GM21515 (cell line): ENCODE measurements at regions not wholly inside any gene's neighbourhood (a gene's known extent, or its start where the extent isn't known, plus 50 kb on each side); places are given as distances from the start of the nearest gene placed in this dataset.

Source experiments
- ATAC-seq: cut with Tn5 transposase; IDR thresholded peaks from one replicate; pipeline ENCODE4 v1.9.1; 2021; ENCODE audit not compliant: unreplicated experiment

- no peak for ATAC-seq
These were observed 334.7 kb downstream of the IRS2 start for GRCh38 chr13:109451726-109452125.

DNA sequence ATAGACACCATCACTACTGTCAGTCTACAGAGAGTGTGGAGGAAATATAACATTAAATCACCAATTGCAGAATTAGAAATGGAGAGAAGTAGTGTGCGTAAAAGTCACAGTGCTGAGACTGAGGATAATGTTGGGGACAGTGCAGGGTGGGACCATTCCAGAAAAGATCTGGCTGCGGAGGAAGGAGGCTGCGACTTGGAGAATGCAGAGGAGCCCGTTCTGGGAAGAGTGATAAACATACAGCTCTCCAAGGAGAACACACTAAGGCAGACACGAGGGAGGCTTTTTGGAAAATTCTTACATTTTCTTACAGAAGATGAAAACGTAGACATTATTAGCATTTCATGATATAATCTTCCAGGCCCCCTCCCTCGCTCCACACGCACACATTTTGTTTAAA, 337.8 kb downstream of the IRS2 start:
- no peak for ATAC-seq

- ATAC-seq: no peak
These were observed 338.7 kb downstream of the IRS2 start for GRCh38 chr13:109447667-109448066.

DNA sequence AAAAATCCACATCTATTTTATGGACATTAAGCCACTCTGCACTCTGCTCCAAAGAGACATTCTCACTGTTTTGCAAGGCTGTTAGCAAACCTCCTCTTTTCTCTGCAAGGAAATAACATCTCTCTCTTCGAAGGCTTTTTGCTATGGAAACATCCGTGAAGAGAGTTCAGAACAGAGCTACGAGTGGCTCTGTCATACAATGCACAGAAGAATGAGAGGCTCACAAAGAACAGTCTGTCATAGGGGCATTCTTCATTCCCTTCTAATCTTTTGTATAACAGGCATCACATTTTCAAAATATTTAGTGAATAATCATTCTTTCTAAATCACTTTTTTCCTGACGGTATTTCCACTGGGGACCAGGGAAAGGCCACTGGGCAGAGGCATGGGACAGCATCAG, 346.1 kb downstream of the IRS2 start:
- ATAC-seq: no peak

DNA sequence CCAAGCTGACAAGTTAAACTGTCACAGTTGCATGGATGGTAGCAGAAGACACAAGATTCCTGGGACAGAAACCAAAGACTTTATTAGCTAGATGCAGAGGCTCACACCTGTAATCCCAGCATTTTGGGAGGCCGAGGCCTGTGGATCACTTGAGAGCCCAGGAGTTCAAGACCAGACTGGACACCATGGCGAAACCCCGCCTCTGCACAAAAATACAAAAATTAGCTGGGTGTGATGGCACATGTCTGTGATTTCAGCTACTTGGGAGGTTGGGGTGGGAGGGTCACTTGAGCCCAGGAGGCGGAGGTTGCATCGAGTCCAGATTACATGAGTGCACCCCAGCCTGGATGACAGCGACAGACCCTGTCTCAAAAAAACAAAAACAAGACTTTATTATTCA, 346.6 kb downstream of the IRS2 start:
- ATAC-seq: no peak

- ATAC-seq: no peak
These were observed 349.5 kb downstream of the IRS2 start for GRCh38 chr13:109436841-109437240.

DNA sequence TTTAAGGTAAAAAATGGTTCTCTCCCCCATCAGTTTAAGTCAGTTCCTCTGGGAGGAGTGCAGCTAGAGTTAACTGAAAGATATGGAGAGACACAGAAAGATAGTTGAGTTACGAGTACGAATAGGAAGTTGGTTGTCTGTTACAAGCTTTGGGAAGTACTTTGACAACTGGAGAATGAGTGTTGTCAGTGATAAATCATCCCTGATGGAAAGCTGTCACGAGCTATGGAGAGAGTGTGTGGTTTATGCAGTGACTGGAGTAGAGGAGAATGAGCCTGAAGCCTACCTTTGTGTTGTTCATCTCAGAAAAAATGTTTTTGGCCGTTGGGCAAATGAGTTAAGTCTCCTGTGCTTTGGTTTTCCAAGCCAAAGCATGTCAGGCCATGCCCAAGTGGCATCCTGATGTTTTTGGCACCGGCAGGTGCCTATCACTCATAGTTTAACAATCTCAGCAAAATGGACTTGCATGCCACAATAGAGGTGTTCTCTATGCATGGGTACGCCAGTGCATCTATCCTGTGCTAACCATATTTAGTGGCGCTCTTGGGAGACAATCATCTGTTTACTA, 350.2 kb downstream of the IRS2 start:
- no peak for ATAC-seq

GRCh38 chr13:109431217-109431616, 355.2 kb downstream of the IRS2 start:
- ATAC-seq: no peak

DNA sequence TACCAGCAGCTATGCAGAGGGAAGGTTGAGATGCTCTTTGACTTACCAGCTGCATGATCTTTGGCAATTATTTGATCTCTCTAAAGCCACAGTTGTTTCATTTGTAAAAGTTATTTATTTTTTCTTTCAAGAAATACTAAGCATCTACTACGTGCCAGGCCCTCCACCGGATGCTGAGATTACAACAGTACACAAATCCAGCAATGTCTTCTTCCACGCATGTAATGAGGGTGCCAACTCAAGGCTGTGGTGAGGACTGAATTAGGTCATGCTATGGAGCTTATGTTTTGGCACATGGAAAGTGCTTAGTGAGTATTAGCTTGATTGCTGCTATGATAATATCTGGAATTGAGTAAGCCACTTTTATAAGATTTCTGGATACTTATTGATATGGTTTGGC, 358.2 kb downstream of the IRS2 start:
- no peak for ATAC-seq

- ATAC-seq: no peak
These were observed 358.7 kb downstream of the IRS2 start for GRCh38 chr13:109427695-109428094.

DNA sequence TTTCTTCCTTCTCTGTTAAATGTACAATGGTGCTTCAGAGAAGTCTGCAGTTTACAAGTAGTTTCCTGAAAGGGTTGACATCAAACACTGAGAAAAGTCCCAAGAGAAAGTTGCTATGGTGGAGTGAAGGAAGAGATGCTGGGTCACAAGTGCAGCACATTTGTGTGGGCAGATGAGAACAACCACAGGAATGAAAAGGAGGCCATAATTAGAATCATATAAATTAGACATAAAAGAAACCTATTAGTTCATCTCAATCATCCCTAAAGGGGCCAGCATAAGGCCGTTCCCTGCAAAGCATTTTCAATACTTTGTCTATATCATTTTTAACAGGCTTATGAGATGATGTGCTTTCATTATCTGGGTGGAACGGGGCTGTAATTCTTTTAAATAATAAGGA, 359.2 kb downstream of the IRS2 start:
- no peak for ATAC-seq

GRCh38 chr13:109426690-109426990, 359.7 kb downstream of the IRS2 start:
- no peak for ATAC-seq

- ATAC-seq: no peak
These were observed 360.3 kb downstream of the IRS2 start for GRCh38 chr13:109425821-109426689.

- ATAC-seq: no peak
These were observed 364.2 kb downstream of the IRS2 start for GRCh38 chr13:109422161-109422560.

GRCh38 chr13:109419896-109420295, 366.5 kb downstream of the IRS2 start:
- ATAC-seq: no peak

GRCh38 chr13:109418111-109418510, 368.3 kb downstream of the IRS2 start:
- no peak for ATAC-seq

DNA sequence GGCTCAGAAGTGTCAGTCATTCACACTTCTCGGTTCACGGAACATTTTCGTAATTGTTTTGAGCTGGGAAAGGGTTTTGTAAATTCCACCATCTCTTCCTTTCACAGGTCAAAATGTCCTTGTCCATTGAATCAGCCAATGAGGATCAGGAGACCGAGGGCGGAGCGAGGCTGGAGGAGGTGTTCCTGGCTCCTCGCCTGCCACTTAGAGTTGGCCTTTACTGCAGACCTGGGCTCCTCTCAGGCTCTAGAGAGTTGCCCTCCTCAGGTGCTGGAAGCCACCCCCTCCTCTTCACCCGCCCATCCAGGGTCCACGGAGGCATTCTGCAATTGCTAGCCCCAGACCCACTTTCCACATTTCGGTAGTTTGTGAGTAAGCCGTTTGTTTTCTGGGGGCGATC, 370.4 kb downstream of the IRS2 start:
- no peak for ATAC-seq

- no peak for ATAC-seq
These were observed 371.3 kb downstream of the IRS2 start for GRCh38 chr13:109415057-109415456.

DNA sequence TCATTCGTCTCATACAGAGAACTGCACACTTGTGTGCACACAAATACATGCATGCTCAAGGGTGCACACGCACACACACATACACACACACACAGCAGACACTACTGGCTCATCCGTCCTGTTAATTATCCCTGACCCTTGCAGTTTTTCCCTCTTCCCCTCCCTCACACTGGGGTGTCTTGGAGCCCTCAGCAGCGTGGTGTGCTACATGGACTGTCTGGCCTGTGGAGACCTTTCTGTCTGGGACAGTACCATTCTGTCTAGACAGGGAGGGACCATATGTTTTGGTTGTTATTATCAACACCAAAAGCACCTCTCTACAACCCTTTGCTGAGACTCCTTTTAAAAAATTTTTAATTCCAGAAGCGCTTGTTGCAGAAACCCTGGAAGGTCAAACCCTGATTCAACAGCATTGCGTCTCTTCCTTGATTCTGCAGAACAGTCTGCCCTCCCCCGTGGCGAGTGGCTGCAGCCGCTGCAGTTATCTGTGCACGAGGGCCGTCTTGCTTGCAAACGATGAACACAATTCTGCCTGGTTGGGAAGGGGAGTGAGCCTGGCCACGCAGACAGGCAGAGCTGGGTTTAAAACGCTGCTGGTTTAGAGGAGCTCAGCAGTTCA, 374.0 kb downstream of the IRS2 start:
- ATAC-seq: no peak

GRCh38 chr13:109410868-109411267, 375.5 kb downstream of the IRS2 start:
- ATAC-seq: no peak

DNA sequence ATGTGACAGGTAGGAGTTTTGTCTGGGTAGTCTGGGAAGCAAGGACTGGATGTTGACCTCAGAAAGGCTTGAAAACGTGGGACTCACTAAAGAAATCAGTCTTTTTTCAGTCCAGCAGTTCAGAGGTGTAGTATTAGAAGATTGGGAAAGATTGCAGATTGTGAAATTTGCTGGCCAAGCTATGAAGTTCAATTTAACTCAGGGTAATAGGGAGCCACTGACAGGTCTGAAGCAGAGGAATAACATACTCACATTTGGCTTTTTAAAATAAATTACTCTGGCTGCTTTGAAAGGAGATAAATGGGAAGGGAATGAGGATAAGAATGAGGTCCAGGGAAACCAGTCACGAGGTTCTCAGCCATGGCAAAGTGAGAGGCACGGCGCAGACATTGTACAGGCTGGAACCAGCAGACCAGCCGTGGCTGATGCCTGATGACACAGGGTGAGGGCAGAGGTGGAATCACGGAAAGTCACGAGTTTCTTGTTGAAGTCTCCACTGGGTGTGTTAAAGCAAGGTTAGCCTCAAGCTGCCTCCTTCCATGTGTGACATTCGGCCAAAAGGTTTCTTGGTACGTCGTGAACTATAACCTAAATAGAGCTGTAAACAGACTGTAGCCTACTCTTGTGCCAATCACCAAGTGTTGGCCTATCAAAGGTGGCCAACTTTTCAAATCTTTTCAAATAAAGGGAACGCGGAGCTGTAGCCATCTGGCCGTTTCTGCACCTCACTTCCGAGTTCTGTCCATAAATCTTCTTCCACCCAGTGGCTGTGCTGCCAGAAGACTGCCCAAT, 377.6 kb downstream of the IRS2 start:
- ATAC-seq: no peak
